Right lobe of liver (tissue), 4 donors: ENCODE measurements at regions not wholly inside any gene's neighbourhood (a gene's known extent, or its start where the extent isn't known, plus 50 kb on each side); places are given as distances from the start of the nearest gene placed in this dataset.

Experiments used
- CTCF ChIP-seq, 4 donors: fragments of 200-600 bp in 3 of 4; fragments of 450-650 bp in 1 of 4; IDR thresholded peaks; one replicate each; pipeline versions ENCODE4 v1.5.1 to v1.8.0; 2016 to 2022; ENCODE audit warnings: antibody characterized with exemption in 4 of 4, mild to moderate bottlenecking in 2 of 4
- POLR2A ChIP-seq: fragments of 450-650 bp; IDR thresholded peaks from one replicate; pipeline ENCODE4 v1.6.1; 2017; ENCODE audit warnings: antibody characterized with exemption, mild to moderate bottlenecking
- donor health status: DM: no; HTN: no; CAD: no.
- donor health status: DM: no; HTN: no; CAD: no.
- donor health status: DM: no; HTN: yes; CAD: no.

- no peak for TF ChIP-seq CTCF (IDR thresholded peaks at IDR 0.05)
- no peak for TF ChIP-seq POLR2A
Measured at GRCh38 chr12:119258556-119258955, 76.0 kb upstream of the CCDC60 start.
